Adrenal gland (tissue), 9 donors: ENCODE measurements at regions not wholly inside any gene's neighbourhood (a gene's known extent, or its start where the extent isn't known, plus 50 kb on each side); places are given as distances from the start of the nearest gene placed in this dataset.

ENCODE experiments used
- DNase-seq, 7 donors: peaks; one replicate each; pipeline ENCODE4 v3.0.0-alpha.2; 2019 to 2020
- H3K27ac ChIP-seq, 5 donors: fragments of 200-600 bp; sonication (generic) in 4 of 5; 1 replicate in 3 of 5; 2 replicates in 2 of 5; pipeline versions ENCODE4 v1.5.1 to v1.8.0; 2016 to 2020; ENCODE audit warnings: mild to moderate bottlenecking in 1 of 5
- H3K27me3 ChIP-seq: fragments of 200-600 bp; 2 replicates; pipeline ENCODE4 v1.8.0; 2021
- H3K36me3 ChIP-seq, 2 donors: fragments of 200-600 bp; replicated peaks in 1 of 2; 1 replicate in 1 of 2; 2 replicates in 1 of 2; pipeline versions ENCODE4 v1.5.1 to v1.8.0; 2018 to 2022
- H3K4me1 ChIP-seq, 2 donors: fragments of 200-600 bp; replicated peaks in 1 of 2; 1 replicate in 1 of 2; 2 replicates in 1 of 2; pipeline versions ENCODE4 v1.5.1 to v1.8.0; 2018 to 2021
- H3K4me3 ChIP-seq, 4 donors: fragments of 200-600 bp; sonication (generic) in 3 of 4; one replicate each; pipeline ENCODE4 v1.5.1; 2016 to 2018
- H3K9me3 ChIP-seq, 3 donors: fragments of 200-600 bp; sonication (generic) in 1 of 3; replicated peaks in 1 of 3; 1 replicate in 2 of 3; 2 replicates in 1 of 3; pipeline versions ENCODE4 v1.5.1 to v1.8.0; 2016 to 2021
- CTCF ChIP-seq, 6 experiments: fragments of 450-650 bp in 4 of 6; fragments of 200-600 bp in 2 of 6; sonication (generic) in 1 of 6; IDR thresholded peaks; 1 replicate in 5 of 6; 2 replicates in 1 of 6; pipeline versions ENCODE4 v1.5.1 to v1.8.0; 2016 to 2021; ENCODE audit warnings: antibody characterized with exemption in 6 of 6, mild to moderate bottlenecking in 2 of 6, moderate library complexity in 1 of 6
- POLR2A ChIP-seq, 2 donors: fragments of 450-650 bp; IDR thresholded peaks; one replicate each; pipeline ENCODE4 v1.6.1; 2017; ENCODE audit warnings: antibody characterized with exemption in 2 of 2, mild to moderate bottlenecking in 2 of 2, moderate library complexity in 1 of 2
- whole genome bisulfite sequencing, 4 donors: extraction: QIAGEN DNeasy Blood & Tissue Kit in 2 of 4; methylation state at CpG; one replicate each; pipeline versions ENCODE4 v1.1.5 to v1.1.7; 2013 to 2017; 5-methylcytosine and 5-hydroxymethylcytosine counted together
- intact Hi-C, 2 donors: fragments of 100-400 bp; cut with DNase I; formaldehyde crosslinking; loops; one replicate each; pipeline versions ENCODE4 v1.14.1 to v1.15.0; 2022 to 2023
- donor health status: healthy with polysubstance abuse.
- donor health status: Bipolar disorder and iron deficiency.
- donor health status: DM: yes; HTN: yes; CAD: no.
- donor health status: DM: no; HTN: no; CAD: no.
- donor health status: DM: no; HTN: no; CAD: no.

GRCh38 chr1:102050556-102050955, 53.8 kb upstream of the OLFM3 start:
- no peak for DNase-seq
- WGBS, 4 donors, result 23 to 31% (median 27%) methylated on average over 1 of the region's 1 CpG
- H3K27me3 ChIP-seq, result no peaks in the 10 kb centered on the region
- H3K9me3 ChIP-seq, result no peaks in the 10 kb centered on the region
- intact Hi-C loops, result no loop called here
- H3K4me1 ChIP-seq, result no peaks in the 10 kb centered on the region
- no peak overlapping the region for H3K27ac ChIP-seq
- no peak overlapping the region for H3K4me3 ChIP-seq
- TF ChIP-seq POLR2A (IDR thresholded peaks at IDR 0.05), result no peak
- TF ChIP-seq CTCF (IDR thresholded peaks at IDR 0.05), result no peak
- no peaks in the 10 kb centered on the region for H3K36me3 ChIP-seq

GRCh38 chr1:102047724-102048123, 51.0 kb upstream of the OLFM3 start:
- no peaks in the 10 kb centered on the region for H3K27me3 ChIP-seq
- H3K9me3 ChIP-seq, result no peaks in the 10 kb centered on the region
- DNase-seq, result no peak
- 57 to 80% (median 68%) methylated on average over 2 of the region's 2 CpGs for WGBS, 4 donors
- TF ChIP-seq POLR2A (IDR thresholded peaks at IDR 0.05) (no peak), CTCF (IDR thresholded peaks at IDR 0.05) (no peak)
- intact Hi-C loops, result no loop called here
- no peak overlapping the region for H3K27ac ChIP-seq
- no peak overlapping the region for H3K4me3 ChIP-seq
- no peaks in the 10 kb centered on the region for H3K4me1 ChIP-seq
- H3K36me3 ChIP-seq, result no peaks in the 10 kb centered on the region
